NCI-H2196 treated with DMSO at 0.1 percent for 48 hours (cell line): ENCODE measurements at regions not wholly inside any gene's neighbourhood (a gene's known extent, or its start where the extent isn't known, plus 50 kb on each side); places are given as distances from the start of the nearest gene placed in this dataset.

Source experiments
- DNase-seq: peaks from one replicate; lab custom pipeline; 2025; ENCODE audit not compliant: unreplicated experiment; lab: John Stamatoyannopoulos, UW

DNA sequence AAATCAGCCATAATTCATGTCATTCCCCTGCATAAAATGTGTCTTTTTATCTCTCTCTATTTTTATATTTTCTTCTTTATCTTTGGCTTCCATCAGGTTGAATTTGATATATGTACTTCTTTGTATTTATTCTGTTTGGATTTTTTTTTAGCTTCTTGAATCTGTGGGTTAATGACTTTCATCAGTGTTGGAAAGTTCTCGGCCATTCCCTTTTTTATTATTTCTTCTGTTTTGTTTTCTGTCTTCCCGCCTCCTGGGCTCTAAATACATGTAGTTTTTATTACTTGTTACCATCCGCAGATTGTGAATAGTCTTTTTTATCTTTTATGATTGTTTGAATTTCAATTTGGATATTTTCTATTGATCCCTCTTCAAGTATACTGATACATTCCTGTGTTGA is 637.5 kb downstream of the NPHP4 start:
- DNase-seq, result no peak

GRCh38 chr1:5351366-5351765 is 640.9 kb downstream of the NPHP4 start:
- DNase-seq, result no peak

DNA sequence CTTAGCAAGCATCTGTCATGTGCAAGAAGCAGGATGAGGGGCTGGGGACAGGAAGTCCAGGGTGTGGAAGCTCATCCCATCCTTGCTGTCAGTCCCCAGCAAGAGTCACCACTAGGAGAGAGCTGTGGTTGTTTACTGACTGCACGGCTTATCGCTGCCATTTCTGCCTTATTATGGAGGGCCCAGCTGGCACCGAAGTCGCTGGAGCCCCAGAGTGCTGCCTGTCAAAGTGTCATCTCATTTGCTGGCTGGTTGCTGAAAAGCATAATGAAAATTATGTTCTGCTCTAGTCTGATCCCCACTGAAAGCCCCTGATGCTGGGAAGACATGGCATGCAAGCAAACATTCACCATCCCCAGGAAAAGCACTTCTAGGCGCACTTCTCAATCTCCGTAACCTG is 642.7 kb downstream of the NPHP4 start:
- no peak for DNase-seq

GRCh38 chr1:5348732-5349465 is 643.3 kb downstream of the NPHP4 start:
- DNase-seq, result no peak

DNA sequence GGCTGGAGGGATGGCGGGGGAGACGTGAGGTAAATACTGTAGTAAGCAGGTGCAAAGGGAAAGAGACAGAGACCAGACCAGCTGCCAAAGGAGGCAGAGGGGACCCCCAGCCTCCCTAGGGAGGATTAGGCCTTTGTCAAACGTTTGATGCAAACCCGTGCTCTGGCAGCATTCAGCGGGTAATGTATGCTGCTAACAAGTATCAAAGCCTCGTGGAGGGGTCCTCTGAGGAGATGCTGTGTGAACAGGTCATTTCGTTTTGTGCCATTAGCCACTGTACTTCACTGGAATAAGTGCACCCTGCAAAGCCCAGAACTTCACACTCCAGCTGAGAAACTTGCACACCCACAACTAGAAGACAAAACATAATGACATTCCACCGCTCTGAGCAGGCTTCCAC is 644.5 kb downstream of the NPHP4 start:
- DNase-seq, result no peak

- DNase-seq, result no peak
Measured at GRCh38 chr1:5345556-5345955, 646.7 kb downstream of the NPHP4 start.

GRCh38 chr1:5343256-5344020 is 648.8 kb downstream of the NPHP4 start:
- no peak for DNase-seq

- DNase-seq, result no peak
Measured at GRCh38 chr1:5342830-5343229, 649.4 kb downstream of the NPHP4 start.

GRCh38 chr1:5342172-5342571 is 650.1 kb downstream of the NPHP4 start:
- DNase-seq, result no peak

- no peak for DNase-seq
Measured at GRCh38 chr1:5341471-5341870, 650.8 kb downstream of the NPHP4 start.

GRCh38 chr1:5340560-5341130 is 651.6 kb downstream of the NPHP4 start:
- DNase-seq, result no peak

DNA sequence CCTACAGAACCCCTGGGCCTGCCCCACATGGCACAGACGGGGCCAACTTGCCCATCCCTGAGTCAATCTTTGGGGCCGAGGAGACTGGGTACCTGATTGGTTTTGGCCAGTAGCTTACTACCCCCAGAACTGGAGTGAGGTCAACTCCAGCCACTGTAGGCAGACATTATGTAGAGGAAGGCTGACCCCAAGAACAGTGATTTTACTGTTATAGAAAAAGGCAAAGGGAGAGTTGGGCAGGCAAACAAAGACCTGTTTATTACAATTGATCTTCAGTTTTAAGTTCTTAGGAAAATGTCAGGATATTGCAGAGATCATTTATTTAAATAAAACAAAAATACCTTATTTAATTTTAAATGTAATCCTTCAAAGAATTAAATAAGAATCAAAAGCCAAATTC is 653.8 kb downstream of the NPHP4 start:
- DNase-seq, result no peak

GRCh38 chr1:5333291-5333690 is 658.9 kb downstream of the NPHP4 start:
- DNase-seq, result no peak

DNA sequence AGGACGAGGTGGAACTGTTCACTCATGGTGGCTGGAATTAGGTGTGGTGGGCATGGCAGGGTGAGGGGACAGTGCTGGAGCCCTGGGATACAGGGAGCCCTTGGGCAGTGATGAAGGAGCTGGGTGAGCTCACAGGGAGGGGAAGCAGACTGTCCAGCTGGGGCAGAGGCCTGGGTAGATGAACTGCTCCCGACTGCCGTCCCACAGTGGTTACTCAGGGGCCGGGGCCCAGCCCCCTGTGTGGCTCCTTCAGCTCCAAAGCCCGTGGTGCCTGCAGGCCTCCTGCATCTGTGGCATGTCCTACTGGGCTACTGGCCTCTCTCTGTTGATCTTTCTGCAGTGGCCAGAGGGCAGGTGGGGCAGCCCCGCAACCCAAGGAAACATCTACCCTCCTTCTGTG is 661.1 kb downstream of the NPHP4 start:
- no peak for DNase-seq

DNA sequence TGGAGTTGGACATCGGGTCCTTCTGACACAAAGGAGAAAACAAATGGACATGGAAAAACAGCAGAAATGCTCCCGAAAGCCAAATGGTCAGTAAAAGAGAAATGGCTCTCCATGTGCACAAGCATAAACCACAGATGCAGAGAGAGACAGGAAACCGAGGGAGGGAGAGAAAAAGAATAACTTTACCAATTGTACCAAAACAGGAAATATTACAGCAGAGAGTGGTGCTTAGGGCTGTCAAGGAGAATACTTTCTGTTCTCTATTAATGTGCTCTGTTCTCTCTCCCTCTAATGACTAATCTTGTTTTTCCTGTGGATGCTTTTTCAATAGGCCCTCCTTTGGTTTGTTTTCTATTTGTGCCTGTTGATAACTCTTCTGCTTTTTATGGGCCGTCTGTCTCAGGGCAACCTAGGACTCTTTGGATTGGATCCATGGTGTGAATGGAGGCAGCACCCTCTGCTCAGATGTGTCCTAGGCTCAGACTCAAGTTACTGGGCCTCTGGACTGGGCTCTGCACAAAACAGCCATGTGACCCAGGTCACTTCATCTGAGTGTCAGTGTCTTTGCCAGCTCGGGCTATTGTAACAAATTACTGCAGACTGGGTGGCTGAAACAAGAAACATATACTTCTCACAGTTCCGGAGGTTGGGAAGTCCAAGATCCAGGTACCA is 663.0 kb downstream of the NPHP4 start:
- no peak for DNase-seq

- DNase-seq, result no peak
Measured at GRCh38 chr1:5324883-5325282, 667.3 kb downstream of the NPHP4 start.

GRCh38 chr1:5318143-5318816 is 663.9 kb downstream of the AJAP1 start:
- no peak for DNase-seq

DNA sequence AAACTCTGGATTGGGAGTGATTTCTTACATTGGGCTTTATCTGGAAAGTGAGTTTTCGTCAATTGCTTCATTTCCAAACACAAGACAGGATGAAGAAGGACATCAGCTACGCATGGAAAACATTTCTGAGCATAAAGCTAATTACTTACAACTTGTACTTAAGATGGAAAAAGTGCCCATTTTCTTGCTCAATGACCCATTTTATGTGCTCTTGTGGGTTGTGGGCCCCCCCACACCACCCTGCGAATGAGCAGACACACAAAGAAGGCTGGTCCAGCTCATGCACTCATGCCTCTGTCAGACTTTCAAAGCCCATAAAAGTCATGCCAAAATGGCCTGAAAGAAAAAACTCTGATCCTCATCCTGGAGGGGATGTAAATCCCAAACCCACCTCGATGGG is 663.0 kb downstream of the AJAP1 start:
- DNase-seq, result no peak

GRCh38 chr1:5312862-5313261 is 658.5 kb downstream of the AJAP1 start:
- DNase-seq, result no peak

DNA sequence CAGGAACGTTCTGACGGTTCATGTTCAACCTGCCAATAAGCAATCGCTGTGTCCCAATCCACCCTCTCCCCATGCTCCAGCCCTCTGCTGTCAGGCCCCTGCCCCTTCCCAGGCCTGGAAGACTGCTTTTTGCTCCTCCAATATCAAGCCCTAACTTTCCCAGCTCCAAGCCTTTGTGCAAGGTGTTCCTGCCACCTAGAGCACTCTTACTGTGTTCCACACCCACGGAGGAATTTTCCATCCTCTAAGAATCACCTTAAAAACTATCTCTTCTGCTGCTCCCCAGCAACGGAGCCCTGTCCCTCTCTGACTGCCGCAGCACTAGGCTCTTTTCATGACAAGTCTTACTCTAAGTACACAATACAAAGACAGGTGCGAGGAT is 657.9 kb downstream of the AJAP1 start:
- no peak for DNase-seq

DNA sequence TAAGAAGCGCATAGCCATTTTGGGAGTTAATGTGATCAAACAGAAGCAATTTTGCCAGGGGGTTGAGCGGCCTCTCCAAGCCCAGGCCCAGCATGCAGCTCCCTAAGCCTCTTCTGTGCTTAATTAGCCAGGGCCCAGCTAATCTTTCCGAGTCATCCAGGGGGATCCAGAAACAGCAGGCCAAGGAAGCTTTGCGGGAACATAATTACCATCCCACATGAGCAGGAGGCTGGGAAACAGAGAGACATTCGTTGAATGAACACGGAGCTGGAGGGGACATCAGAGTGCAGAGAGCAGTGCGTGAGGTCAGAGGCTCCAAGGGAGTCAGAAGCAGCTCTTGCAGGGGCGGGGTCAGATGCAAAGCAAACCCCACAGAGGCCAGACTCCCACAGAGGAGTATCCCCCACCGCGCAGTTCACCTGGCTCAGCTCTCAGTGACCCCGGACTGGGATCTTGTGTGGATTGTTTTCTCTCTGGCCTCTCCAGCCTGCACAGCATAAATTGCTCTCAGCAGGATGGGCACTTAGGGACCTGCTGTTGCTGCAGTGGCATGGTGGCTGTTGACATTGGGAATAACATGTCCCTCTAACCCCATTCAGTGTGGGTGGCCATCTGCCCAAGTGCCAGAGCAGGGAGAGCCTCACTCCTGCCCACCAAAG is 657.4 kb downstream of the AJAP1 start:
- no peak for DNase-seq
